ENCODE measurements at regions not wholly inside any gene's neighbourhood (a gene's known extent, or its start where the extent isn't known, plus 50 kb on each side); places are given as distances from the start of the nearest gene placed in this dataset.

DNA sequence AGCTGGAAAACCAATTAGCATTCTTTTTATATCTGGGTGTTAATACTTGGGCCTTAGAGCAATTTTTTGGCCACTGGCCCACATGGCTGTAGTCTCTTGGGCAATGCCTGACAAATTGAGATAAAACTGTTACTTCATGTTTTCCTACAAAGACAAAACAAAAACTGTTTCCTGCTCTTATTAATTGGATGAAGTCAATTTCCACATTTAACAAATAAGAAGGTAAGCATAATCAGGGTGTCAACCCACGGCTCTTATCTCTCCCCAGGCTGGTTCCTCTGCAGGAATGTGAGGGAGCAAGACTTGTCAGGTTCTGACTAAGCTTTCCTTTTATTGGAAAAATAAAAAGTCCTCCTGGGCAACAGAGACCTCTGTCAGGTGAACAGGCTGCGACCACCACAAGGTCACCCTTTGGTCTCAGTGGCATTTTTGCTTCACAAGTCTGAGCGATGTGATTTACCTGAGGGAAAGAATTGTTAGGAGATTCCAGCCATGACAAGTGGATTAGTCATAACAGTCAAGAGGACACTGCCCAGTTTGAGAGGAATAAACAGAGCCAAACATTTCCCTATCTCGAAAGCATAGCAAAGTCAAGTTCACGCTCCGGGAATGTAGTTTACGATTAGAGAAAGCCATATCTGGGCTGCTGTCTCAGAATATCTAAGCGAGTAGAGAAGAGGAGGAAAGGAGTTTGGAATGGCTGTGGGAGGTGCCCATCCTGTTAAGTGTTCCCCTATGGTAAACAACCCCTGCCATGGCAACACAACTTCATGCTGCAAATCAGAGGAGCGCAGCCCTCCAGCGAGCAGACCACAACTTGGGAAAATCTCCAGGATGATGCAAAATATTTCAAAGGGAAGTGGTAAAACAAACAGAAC, 144.4 kb downstream of the TES start (continued):
- TF ChIP-seq, protein P1, sequence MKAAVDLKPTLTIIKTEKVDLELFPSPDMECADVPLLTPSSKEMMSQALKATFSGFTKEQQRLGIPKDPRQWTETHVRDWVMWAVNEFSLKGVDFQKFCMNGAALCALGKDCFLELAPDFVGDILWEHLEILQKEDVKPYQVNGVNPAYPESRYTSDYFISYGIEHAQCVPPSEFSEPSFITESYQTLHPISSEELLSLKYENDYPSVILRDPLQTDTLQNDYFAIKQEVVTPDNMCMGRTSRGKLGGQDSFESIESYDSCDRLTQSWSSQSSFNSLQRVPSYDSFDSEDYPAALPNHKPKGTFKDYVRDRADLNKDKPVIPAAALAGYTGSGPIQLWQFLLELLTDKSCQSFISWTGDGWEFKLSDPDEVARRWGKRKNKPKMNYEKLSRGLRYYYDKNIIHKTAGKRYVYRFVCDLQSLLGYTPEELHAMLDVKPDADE (IDR thresholded peaks at IDR 0.05) = no peak
- no peak for TF ChIP-seq STAT1 (IDR thresholded peaks at IDR 0.05; ENCODE audit: unreplicated experiment)
- TF ChIP-seq, protein P2, sequence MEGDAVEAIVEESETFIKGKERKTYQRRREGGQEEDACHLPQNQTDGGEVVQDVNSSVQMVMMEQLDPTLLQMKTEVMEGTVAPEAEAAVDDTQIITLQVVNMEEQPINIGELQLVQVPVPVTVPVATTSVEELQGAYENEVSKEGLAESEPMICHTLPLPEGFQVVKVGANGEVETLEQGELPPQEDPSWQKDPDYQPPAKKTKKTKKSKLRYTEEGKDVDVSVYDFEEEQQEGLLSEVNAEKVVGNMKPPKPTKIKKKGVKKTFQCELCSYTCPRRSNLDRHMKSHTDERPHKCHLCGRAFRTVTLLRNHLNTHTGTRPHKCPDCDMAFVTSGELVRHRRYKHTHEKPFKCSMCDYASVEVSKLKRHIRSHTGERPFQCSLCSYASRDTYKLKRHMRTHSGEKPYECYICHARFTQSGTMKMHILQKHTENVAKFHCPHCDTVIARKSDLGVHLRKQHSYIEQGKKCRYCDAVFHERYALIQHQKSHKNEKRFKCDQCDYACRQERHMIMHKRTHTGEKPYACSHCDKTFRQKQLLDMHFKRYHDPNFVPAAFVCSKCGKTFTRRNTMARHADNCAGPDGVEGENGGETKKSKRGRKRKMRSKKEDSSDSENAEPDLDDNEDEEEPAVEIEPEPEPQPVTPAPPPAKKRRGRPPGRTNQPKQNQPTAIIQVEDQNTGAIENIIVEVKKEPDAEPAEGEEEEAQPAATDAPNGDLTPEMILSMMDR (conservative IDR thresholded peaks at IDR 0.05; ENCODE audit: low read depth in 2 of 2) = no peak
- no peak for TF ChIP-seq ZNF114 (CRISPR knock-in tag; IDR thresholded peaks at IDR 0.05)

- ATAC-seq = no peak
- no peaks in the 10 kb centered on the region for H3K27me3 ChIP-seq (ENCODE audit: insufficient read depth)
- H3K9me3 Mint-ChIP-seq = no peaks in the 10 kb centered on the region
- TF ChIP-seq, protein P2 (conservative IDR thresholded peaks at IDR 0.05; ENCODE audit: low read depth in 2 of 2) = no peak
- no peak for TF ChIP-seq STAT1 (IDR thresholded peaks at IDR 0.05; ENCODE audit: unreplicated experiment)
- H3K4me3 ChIP-seq = no peak overlapping the region
- peaks cover 8% of the 10 kb centered on the region; the same call in 2 of the 3 replicates for H3K4me1 Mint-ChIP-seq
- H3K4me3 Mint-ChIP-seq = no peak overlapping the region
- H3K4me2 ChIP-seq = no peak overlapping the region
- DNase-seq (ENCODE audit: low spot score) = no peak
- H4K20me1 ChIP-seq (replicated peaks; ENCODE audit: insufficient read depth) = no peaks in the 10 kb centered on the region
- no peaks in the 10 kb centered on the region for H3K79me2 ChIP-seq (replicated peaks; ENCODE audit: insufficient read depth)
- H3F3A ChIP-seq (replicated peaks; ENCODE audit: low read depth) = no peaks in the 10 kb centered on the region
- no peak overlapping the region for H3K27ac Mint-ChIP-seq
- H3K4me1 ChIP-seq (ENCODE audit: insufficient read depth) = no peaks in the 10 kb centered on the region
- H3K27ac ChIP-seq (ENCODE audit: low read depth) = no peak overlapping the region
- H3K36me3 ChIP-seq (ENCODE audit: insufficient read depth) = no peaks in the 10 kb centered on the region
- peaks cover 4% of the 10 kb centered on the region; the same call in 1 of the 2 replicates for H3K9me2 ChIP-seq (ENCODE audit: insufficient read depth)
- H2AFZ ChIP-seq = 0 out of 2 replicates have a peak overlapping the region, but pooled peaks have one; percentile 11
- no peaks in the 10 kb centered on the region for H3K27me3 Mint-ChIP-seq (ENCODE audit: insufficient read depth, low read depth, poor library complexity)
- H3K36me3 Mint-ChIP-seq (ENCODE audit: low read depth) = no peaks in the 10 kb centered on the region
Observed at GRCh38 chr7:116355424-116355765, 144.1 kb upstream of the CAV2 start.

DNA sequence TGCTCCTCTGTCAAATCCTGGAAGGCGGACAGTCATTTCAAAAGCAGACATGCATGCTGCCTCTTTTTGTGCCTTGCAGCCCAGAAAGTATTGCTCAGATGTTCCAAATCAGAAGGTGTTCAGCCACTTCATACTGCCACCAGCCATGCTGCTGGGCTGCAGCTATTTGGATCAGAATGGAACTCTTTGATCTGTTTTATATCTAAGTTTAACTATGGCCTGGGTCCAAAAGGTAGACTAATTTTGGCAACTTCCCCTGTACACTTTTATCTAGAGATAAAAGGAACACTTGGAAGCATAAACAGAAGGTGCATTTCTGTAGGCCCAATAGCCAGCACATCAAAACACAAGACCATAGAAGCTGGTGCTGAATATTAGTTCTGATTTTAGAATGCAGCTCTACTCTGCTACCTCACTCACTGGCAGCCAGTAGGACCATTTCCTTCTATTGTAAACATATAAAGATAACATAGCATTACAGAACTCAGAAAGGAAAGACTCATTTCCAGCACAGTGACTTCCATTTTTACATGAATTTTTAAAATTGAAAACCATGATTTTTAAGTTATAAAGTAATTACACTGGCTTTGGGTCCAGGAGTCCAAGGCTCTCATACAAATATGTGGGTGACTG, 143.1 kb upstream of the CAV2 start:
- Histone ChIP-seq H3K9me2 (ENCODE audit: insufficient read depth) (0 out of 2 replicates have a peak, but pooled peaks cover 2% of the 10 kb centered on the region), H3K27ac (ENCODE audit: low read depth) (no peak overlapping the region), H3K4me1 (ENCODE audit: insufficient read depth) (no peaks in the 10 kb centered on the region), H4K20me1 (replicated peaks; ENCODE audit: insufficient read depth) (no peaks in the 10 kb centered on the region), H3K4me3 (no peak overlapping the region), H3F3A (replicated peaks; ENCODE audit: low read depth) (no peaks in the 10 kb centered on the region), H2AFZ (peak overlapping the region; percentile 66; the same call in 1 of the 2 replicates), H3K27me3 (ENCODE audit: insufficient read depth) (no peaks in the 10 kb centered on the region), H3K4me2 (no peak overlapping the region), H3K36me3 (ENCODE audit: insufficient read depth) (no peaks in the 10 kb centered on the region), H3K79me2 (replicated peaks; ENCODE audit: insufficient read depth) (no peaks in the 10 kb centered on the region)
- no peak for DNase-seq (ENCODE audit: low spot score)
- Mint-ChIP-seq H3K4me3 (no peak overlapping the region), H3K36me3 (ENCODE audit: low read depth) (no peaks in the 10 kb centered on the region), H3K9me3 (no peaks in the 10 kb centered on the region), H3K27me3 (ENCODE audit: insufficient read depth, low read depth, poor library complexity) (no peaks in the 10 kb centered on the region), H3K4me1 (peaks cover 8% of the 10 kb centered on the region; the same call in 2 of the 3 replicates), H3K27ac (no peak overlapping the region)
- no peak for ATAC-seq
- no peak for TF ChIP-seq EZH2 (IDR thresholded peaks at IDR 0.05; ENCODE audit: low read depth, unreplicated experiment)
- TF ChIP-seq ZNF114 (CRISPR knock-in tag; IDR thresholded peaks at IDR 0.05) = no peak
- TF ChIP-seq POLR2AphosphoS5 (IDR thresholded peaks at IDR 0.05; ENCODE audit: low read depth) = no peak

All from GM23338 (cell line).